A673 (cell line): ENCODE measurements at regions not wholly inside any gene's neighbourhood (a gene's known extent, or its start where the extent isn't known, plus 50 kb on each side); places are given as distances from the start of the nearest gene placed in this dataset.

Source experiments
- BruUV-seq: library from RNA; stranded (reverse); fragments of 400-500 nt; replicated peaks from 2 replicates; lab custom pipeline; 2021; lab: Mats Ljungman, UMichigan
- CTCF ChIA-PET: fragments of 300-600 bp; sonication (Branson Sonifier 250); formaldehyde crosslinking; loops from one replicate; lab custom pipeline; 2022; ENCODE audit warnings: antibody characterized with exemption; lab: Charles Lee
- POLR2A ChIA-PET: fragments of 300-600 bp; sonication (Branson Sonifier 250); formaldehyde crosslinking; loops from one replicate; lab custom pipeline; 2022; ENCODE audit warnings: antibody characterized with exemption; ENCODE audit not compliant: low non-redundant PET; lab: Charles Lee
- DNase-seq: peaks from one replicate; pipeline ENCODE4 v3.0.0-alpha.2; 2015; ENCODE audit warnings: low spot score
- H3K27ac ChIP-seq: fragments of 200-600 bp; sonication (generic); 2 replicates; pipeline ENCODE4 v1.5.1; 2016; ENCODE audit warnings: mixed run types, low read depth, mild to moderate bottlenecking, mixed read lengths, antibody characterized with exemption, low read length; ENCODE audit not compliant: poor library complexity, severe bottlenecking
- H3K27me3 ChIP-seq: fragments of 200-600 bp; sonication (generic); replicated peaks from 2 replicates; pipeline ENCODE4 v1.6.1; 2017; ENCODE audit warnings: mixed run types, low read depth, mild to moderate bottlenecking, mixed read lengths, antibody characterized with exemption, low read length; ENCODE audit not compliant: insufficient read depth, poor library complexity
- H3K36me3 ChIP-seq: fragments of 200-600 bp; sonication (generic); 2 replicates; pipeline ENCODE4 v1.6.1; 2016; ENCODE audit warnings: mixed run types, mild to moderate bottlenecking, mixed read lengths, antibody characterized with exemption, low read length; ENCODE audit not compliant: insufficient read depth, poor library complexity, severe bottlenecking
- H3K4me1 ChIP-seq: fragments of 200-600 bp; sonication (generic); 2 replicates; pipeline ENCODE4 v1.6.1; 2017; ENCODE audit warnings: mixed run types, mild to moderate bottlenecking, mixed read lengths, antibody characterized with exemption, low read length; ENCODE audit not compliant: insufficient read depth, poor library complexity, severe bottlenecking
- H3K4me3 ChIP-seq: fragments of 200-600 bp; sonication (generic); 2 replicates; pipeline ENCODE4 v1.5.1; 2016; ENCODE audit warnings: low read depth, mixed run types, mild to moderate bottlenecking, mixed read lengths, low read length; ENCODE audit not compliant: poor library complexity, severe bottlenecking
- H3K9me3 ChIP-seq: fragments of 200-600 bp; sonication (generic); 2 replicates; pipeline ENCODE4 v1.6.1; 2016; ENCODE audit warnings: mixed run types, low read depth, mild to moderate bottlenecking, mixed read lengths, antibody characterized with exemption, low read length; ENCODE audit not compliant: poor library complexity, severe bottlenecking
- EZH2 ChIP-seq: fragments of 200-600 bp; sonication (generic); IDR thresholded peaks from 2 replicates; pipeline ENCODE4 v1.6.1; 2017; ENCODE audit warnings: borderline replicate concordance, low read depth, mild to moderate bottlenecking, mixed read lengths, antibody characterized with exemption, low read length; ENCODE audit not compliant: poor library complexity, severe bottlenecking
- intact Hi-C: fragments of 100-400 bp; cut with micrococcal nuclease; formaldehyde crosslinking; loops from one replicate; pipeline ENCODE4 v1.10.0; 2022; ENCODE audit not compliant: unreplicated experiment
- TF ChIP-seq, protein P1 (sequence below): fragments of 300-800, 200-600 bp; sonication (generic); conservative IDR thresholded peaks from 2 replicates; pipeline ENCODE4 v1.5.1; 2017; ENCODE audit warnings: low read depth, mild to moderate bottlenecking, antibody characterized with exemption, low read length, moderate library complexity, mixed read lengths

DNA sequence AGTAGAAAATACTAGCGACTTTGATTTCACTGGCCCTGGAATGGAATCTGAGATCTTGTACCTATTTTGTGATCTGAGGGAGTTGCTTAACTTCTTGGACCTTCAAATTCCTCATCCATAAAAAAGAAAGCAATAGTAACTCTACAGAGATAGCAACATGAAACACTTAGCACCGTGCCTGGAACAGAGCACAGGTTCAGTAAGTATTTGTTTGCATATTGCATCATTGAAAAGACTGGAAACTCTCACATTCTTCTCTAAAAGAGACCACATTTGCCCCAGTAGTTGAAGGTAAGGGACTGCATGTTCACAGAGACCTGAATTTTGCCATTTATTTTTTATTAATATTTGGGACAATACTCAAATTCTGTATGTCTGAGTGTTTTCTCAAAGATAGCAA, 358.1 kb downstream of the COG6 start:
- no peak overlapping the region for H3K4me3 ChIP-seq
- BruUV-seq = no TSS peak
- no peaks in the 10 kb centered on the region for H3K9me3 ChIP-seq
- H3K36me3 ChIP-seq = no peaks in the 10 kb centered on the region
- no peak for TF ChIP-seq EZH2
- TF ChIP-seq, protein P1, sequence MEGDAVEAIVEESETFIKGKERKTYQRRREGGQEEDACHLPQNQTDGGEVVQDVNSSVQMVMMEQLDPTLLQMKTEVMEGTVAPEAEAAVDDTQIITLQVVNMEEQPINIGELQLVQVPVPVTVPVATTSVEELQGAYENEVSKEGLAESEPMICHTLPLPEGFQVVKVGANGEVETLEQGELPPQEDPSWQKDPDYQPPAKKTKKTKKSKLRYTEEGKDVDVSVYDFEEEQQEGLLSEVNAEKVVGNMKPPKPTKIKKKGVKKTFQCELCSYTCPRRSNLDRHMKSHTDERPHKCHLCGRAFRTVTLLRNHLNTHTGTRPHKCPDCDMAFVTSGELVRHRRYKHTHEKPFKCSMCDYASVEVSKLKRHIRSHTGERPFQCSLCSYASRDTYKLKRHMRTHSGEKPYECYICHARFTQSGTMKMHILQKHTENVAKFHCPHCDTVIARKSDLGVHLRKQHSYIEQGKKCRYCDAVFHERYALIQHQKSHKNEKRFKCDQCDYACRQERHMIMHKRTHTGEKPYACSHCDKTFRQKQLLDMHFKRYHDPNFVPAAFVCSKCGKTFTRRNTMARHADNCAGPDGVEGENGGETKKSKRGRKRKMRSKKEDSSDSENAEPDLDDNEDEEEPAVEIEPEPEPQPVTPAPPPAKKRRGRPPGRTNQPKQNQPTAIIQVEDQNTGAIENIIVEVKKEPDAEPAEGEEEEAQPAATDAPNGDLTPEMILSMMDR = no peak
- intact Hi-C loops = no loop called here
- no peak for DNase-seq
- CTCF ChIA-PET = interaction anchor here (1.4 kb wide), 1 partner anchor 71 kb away, joined by 4 read pairs; no protein-coding TSS in a partner anchor
- H3K27ac ChIP-seq = no peak overlapping the region
- POLR2A ChIA-PET = no interaction called here
- H3K4me1 ChIP-seq = no peaks in the 10 kb centered on the region
- H3K27me3 ChIP-seq = no peaks in the 10 kb centered on the region

DNA sequence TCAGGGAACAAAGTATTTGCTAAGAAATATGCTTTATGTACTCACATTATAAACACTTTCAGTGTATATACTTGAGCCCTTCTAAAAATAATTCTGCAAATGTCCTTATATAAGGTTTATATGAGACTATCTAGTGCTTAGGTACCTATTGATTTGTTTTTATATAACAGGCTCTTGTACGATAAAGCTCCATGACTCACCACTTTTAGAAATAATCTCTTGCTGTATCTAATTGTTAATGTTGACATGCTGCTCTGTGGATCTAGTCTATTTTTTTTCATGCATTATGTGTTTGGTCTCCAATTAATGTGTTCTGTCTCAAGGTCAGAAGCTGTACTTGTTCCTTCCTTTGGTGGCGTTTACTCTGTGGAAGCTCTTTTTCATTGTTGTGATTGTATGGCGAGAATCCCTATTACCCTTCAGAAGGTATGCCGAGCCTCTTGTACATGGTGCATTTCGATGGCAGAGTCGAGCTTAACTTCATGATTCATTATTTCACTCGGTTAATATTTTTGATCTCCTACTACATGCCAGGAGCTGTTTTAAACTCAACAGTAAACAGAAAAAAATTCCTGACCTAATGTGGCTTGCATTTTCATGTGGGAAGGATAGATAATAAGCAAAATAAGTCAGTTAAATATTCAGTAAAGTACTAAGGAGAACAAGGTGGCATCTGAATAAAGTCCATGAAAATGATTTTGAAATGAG, 361.6 kb downstream of the COG6 start:
- H3K4me3 ChIP-seq = no peak overlapping the region
- H3K27ac ChIP-seq = no peak overlapping the region
- TF ChIP-seq EZH2 = no peak
- TF ChIP-seq, protein P1 = no peak
- ChIA-PET CTCF (interaction anchor here (0.7 kb wide), 1 partner anchor 10 kb away, joined by 3 read pairs; no protein-coding TSS in a partner anchor), POLR2A (no interaction called here)
- no peaks in the 10 kb centered on the region for H3K27me3 ChIP-seq
- intact Hi-C loops = no loop called here
- DNase-seq = no peak
- BruUV-seq = no TSS peak
- H3K4me1 ChIP-seq = no peaks in the 10 kb centered on the region
- no peaks in the 10 kb centered on the region for H3K9me3 ChIP-seq
- no peaks in the 10 kb centered on the region for H3K36me3 ChIP-seq

DNA sequence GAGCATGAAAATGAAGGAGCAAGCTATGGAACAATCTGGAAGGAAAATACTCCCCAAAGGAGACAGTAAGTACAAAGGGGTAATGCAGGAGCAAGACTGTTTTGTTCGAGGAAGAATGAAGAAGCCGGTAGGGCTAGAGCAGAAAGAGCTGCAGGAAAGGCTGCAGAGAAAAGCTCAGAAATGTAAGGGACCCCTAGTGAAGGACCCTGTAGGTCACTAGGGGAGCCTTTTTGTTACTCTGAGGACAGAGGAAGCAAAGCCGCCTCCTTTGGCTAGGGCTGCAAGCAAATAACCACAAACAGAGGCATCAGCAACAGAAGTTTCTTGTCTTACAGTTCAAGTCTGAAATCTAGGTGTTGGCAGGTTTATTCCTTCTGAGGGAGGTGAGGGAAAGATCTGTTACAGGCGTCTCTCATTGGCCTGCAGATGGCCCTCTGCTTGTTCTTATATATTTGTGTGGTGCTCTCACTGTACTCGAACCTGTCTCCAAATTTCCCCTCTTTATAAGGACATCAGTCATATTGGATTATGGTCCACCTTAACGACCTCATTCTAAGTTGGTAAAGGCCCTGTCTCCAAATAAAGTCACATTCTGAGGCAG, 362.3 kb downstream of the COG6 start:
- Histone ChIP-seq H3K4me1 (no peaks in the 10 kb centered on the region), H3K9me3 (no peaks in the 10 kb centered on the region), H3K27ac (no peak overlapping the region), H3K4me3 (no peak overlapping the region), H3K27me3 (no peaks in the 10 kb centered on the region), H3K36me3 (no peaks in the 10 kb centered on the region)
- POLR2A ChIA-PET = no interaction called here
- intact Hi-C loops = no loop called here
- DNase-seq = no peak
- TF ChIP-seq, protein P1 = no peak
- no peak for TF ChIP-seq EZH2
- BruUV-seq = no TSS peak
- CTCF ChIA-PET = interaction anchor here (0.7 kb wide), 1 partner anchor 9 kb away, joined by 3 read pairs; no protein-coding TSS in a partner anchor
